ENCODE measurements at regions not wholly inside any gene's neighbourhood (a gene's known extent, or its start where the extent isn't known, plus 50 kb on each side); places are given as distances from the start of the nearest gene placed in this dataset.

- no peak overlapping the region for H3K27ac Mint-ChIP-seq (ENCODE audit: unreplicated experiment)
- no peak for DNase-seq
- no peaks in the 10 kb centered on the region for H3K36me3 Mint-ChIP-seq (ENCODE audit: unreplicated experiment)
- no peak overlapping the region for H3K4me3 Mint-ChIP-seq (ENCODE audit: unreplicated experiment)
- no peaks in the 10 kb centered on the region for H3K9me3 Mint-ChIP-seq (ENCODE audit: unreplicated experiment)
- H3K4me1 Mint-ChIP-seq (ENCODE audit: low read depth, unreplicated experiment), result no peaks in the 10 kb centered on the region
- H3K27me3 Mint-ChIP-seq (ENCODE audit: unreplicated experiment), result peaks cover 5% of the 10 kb centered on the region
- TF ChIP-seq CTCF (IDR thresholded peaks at IDR 0.05; ENCODE audit: partially characterized antibody, unreplicated experiment), result no peak
Measured at GRCh38 chr21:35321322-35322200, 272.5 kb upstream of the RUNX1 start.

GRCh38 chr21:35319684-35320283 is 270.7 kb upstream of the RUNX1 start:
- Mint-ChIP-seq H3K4me1 (ENCODE audit: low read depth, unreplicated experiment) (no peaks in the 10 kb centered on the region), H3K27me3 (ENCODE audit: unreplicated experiment) (peaks cover 5% of the 10 kb centered on the region), H3K9me3 (ENCODE audit: unreplicated experiment) (peaks cover 1% of the 10 kb centered on the region), H3K36me3 (ENCODE audit: unreplicated experiment) (no peaks in the 10 kb centered on the region), H3K4me3 (ENCODE audit: unreplicated experiment) (no peak overlapping the region), H3K27ac (ENCODE audit: unreplicated experiment) (no peak overlapping the region)
- no peak for DNase-seq
- TF ChIP-seq CTCF (IDR thresholded peaks at IDR 0.05; ENCODE audit: partially characterized antibody, unreplicated experiment), result no peak

GRCh38 chr21:35316933-35317332 is 267.8 kb upstream of the RUNX1 start:
- peaks cover 7% of the 10 kb centered on the region for H3K4me1 Mint-ChIP-seq (ENCODE audit: low read depth, unreplicated experiment)
- no peak for TF ChIP-seq CTCF (IDR thresholded peaks at IDR 0.05; ENCODE audit: partially characterized antibody, unreplicated experiment)
- peaks cover 1% of the 10 kb centered on the region for H3K9me3 Mint-ChIP-seq (ENCODE audit: unreplicated experiment)
- H3K4me3 Mint-ChIP-seq (ENCODE audit: unreplicated experiment), result no peak overlapping the region
- H3K27me3 Mint-ChIP-seq (ENCODE audit: unreplicated experiment), result no peaks in the 10 kb centered on the region
- no peak overlapping the region for H3K27ac Mint-ChIP-seq (ENCODE audit: unreplicated experiment)
- H3K36me3 Mint-ChIP-seq (ENCODE audit: unreplicated experiment), result no peaks in the 10 kb centered on the region
- no peak for DNase-seq

GRCh38 chr21:35316456-35316855 is 267.4 kb upstream of the RUNX1 start:
- TF ChIP-seq CTCF (IDR thresholded peaks at IDR 0.05; ENCODE audit: partially characterized antibody, unreplicated experiment), result no peak
- DNase-seq, result no peak
- Mint-ChIP-seq H3K4me3 (ENCODE audit: unreplicated experiment) (no peak overlapping the region), H3K27ac (ENCODE audit: unreplicated experiment) (no peak overlapping the region), H3K9me3 (ENCODE audit: unreplicated experiment) (peaks cover 1% of the 10 kb centered on the region), H3K4me1 (ENCODE audit: low read depth, unreplicated experiment) (peaks cover 8% of the 10 kb centered on the region), H3K36me3 (ENCODE audit: unreplicated experiment) (no peaks in the 10 kb centered on the region), H3K27me3 (ENCODE audit: unreplicated experiment) (no peaks in the 10 kb centered on the region)
